OCI-LY7 (cell line): ENCODE measurements at regions not wholly inside any gene's neighbourhood (a gene's known extent, or its start where the extent isn't known, plus 50 kb on each side); places are given as distances from the start of the nearest gene placed in this dataset.

ENCODE experiments used
- CTCF ChIP-seq: fragments of 200-600 bp; sonication (generic); conservative IDR thresholded peaks from 2 replicates; pipeline ENCODE4 v1.5.1; 2014; ENCODE audit warnings: mild to moderate bottlenecking, antibody characterized with exemption, low read length, moderate library complexity, mixed read lengths
- EZH2phosphoT487 ChIP-seq: fragments of 200-600 bp; sonication (generic); IDR thresholded peaks from 2 replicates; pipeline ENCODE4 v1.6.1; 2018; ENCODE audit warnings: low read depth, borderline replicate concordance, mild to moderate bottlenecking, mixed run types, antibody characterized with exemption, low read length, moderate library complexity, mixed read lengths

GRCh38 chr2:45173513-45173912 is 164.3 kb upstream of the SIX2 start:
- TF ChIP-seq CTCF (no peak), EZH2phosphoT487 (no peak)
